Left hindlimb (tissue), 1 donor: ENCODE measurements at regions not wholly inside any gene's neighbourhood (a gene's known extent, or its start where the extent isn't known, plus 50 kb on each side); places are given as distances from the start of the nearest gene placed in this dataset.
A peak's percentile ranks its signal among the peaks of the same experiment; 100 is the strongest.

Experiments used
- DNase-seq: peaks from one replicate; pipeline ENCODE4 v3.0.0-alpha.2; 2018

DNA sequence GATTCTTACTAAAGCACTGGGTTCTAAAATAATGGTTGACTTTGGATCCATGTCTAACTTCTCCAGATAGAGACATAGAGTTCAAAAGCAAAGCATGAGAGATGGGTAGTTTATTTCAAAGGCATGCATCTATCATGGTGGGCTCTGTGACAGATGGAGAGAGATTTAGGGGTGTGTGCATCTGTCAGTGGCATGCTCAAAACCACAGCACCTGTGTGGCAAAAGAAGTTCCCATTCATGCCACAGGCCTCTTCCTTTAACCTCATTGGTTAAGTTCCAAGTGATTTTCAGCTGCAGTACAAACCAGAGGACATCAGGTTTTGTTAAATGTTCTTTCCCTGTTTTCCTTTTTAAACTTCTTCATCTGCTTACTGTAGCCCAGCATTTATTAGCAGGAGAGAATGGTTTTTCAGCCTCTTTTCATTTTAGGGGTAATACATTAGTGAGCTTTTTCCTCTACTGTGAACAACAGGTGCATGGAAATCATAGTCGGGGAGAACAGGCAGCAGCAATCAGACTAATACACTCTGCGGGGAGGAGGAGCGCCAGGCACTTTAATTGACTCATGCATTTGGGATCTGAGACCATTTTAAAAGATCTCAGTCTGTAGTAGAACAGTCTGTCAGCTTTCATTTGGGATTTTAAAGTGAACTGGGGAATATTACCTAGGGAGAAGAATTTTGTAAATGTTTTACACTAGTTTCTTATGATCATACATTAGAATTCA is 52.4 kb upstream of the UPP2 start:
- no peak for DNase-seq

GRCh38 chr2:158048327-158048726 is 53.3 kb upstream of the UPP2 start:
- DNase-seq, result no peak

DNA sequence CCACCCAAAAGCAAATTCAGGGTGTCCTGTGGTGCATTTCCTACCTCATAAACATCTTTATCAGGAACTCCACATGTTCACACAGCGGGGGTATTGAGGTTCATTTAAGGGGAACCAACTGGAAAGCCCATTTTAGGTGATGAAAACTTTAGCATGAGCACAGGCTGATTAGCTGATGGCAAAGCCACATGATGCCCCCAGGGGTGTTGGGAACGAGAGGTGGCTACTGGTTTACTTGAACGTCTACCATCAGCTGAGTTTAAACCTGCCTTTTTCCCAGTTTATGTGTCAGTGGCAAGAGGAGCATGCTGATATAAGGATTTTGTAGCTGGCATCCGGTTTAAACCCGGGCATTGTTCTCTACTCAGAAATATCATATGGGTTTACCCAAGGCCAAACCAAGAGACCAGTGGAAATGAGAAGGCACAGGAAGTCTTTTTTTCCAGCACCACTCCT is 54.5 kb upstream of the UPP2 start:
- DNase-seq, result no peak

DNA sequence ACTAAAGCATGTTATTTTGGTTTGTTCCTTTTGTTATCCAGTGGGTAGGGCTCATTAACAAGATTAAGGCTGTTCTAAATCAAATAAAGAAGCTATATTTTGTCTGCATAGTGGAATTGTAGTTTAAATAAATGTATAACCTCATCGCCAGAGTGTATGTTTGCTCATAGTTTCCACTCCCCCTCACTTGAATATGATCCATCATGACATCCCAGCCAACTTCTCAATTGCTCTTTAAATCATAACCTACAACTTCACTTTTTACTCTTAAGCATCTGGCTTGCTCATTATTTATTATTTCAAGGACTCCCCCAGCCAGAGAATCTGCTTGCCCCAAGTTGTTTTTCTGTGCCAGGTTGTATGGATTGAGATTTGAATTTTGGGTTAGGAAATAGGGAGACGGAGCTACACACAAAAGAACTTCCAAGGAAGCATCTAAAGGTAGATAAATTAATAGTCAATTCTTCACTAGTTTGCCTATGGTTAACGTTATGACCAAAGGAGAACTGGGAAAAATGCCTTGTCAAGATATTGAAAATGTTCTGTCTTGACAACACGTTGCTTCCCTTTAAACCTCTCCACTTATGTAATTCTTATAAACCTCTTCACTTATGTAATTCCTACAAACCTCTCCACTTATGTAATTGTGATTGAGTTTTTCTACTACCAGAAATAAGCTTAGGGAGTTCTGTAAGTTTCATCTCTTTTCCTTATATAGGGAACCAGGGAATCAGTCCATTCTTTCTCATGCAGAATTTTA is 55.4 kb upstream of the UPP2 start:
- no peak for DNase-seq

- no peak for DNase-seq
Observed at GRCh38 chr2:158045362-158045761, 56.3 kb upstream of the UPP2 start.

DNA sequence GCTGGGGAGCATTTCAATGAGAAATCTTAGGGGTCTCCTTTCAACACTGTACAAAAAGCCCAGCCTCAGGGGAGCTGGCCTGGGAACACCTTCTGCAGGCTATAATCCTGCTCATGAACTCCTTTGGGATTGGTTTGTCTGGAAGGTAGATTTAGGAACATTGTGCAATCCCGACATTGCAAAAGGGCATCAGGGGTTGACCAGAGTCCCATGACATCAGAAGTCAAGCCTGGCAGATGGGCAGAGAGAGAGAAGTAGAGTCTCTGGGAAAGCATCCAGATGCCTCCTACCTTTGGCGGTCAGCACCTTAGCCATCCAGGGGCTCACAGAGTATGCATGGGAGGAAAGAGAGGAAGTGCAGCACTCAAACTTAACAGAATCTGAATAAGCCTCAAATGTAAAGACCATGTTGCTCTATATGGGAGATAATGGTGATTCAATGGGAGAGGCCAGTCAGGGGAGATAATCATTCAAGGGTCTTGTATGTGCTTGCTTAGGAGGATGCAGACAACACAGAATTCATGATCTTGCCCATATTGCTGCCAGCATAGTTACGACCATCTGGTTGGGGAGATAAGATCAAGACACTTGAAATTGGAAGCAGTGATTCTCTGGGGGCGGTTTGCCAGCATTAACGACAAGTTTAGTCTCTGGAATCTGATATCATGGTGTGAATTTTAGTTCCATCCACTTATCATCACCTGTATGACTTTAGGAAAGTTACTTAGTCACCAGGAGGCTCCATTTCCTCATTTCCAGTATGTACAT is 58.3 kb upstream of the UPP2 start:
- no peak for DNase-seq

- DNase-seq, result no peak
Observed at GRCh38 chr2:158042666-158043065, 59.0 kb upstream of the UPP2 start.

DNA sequence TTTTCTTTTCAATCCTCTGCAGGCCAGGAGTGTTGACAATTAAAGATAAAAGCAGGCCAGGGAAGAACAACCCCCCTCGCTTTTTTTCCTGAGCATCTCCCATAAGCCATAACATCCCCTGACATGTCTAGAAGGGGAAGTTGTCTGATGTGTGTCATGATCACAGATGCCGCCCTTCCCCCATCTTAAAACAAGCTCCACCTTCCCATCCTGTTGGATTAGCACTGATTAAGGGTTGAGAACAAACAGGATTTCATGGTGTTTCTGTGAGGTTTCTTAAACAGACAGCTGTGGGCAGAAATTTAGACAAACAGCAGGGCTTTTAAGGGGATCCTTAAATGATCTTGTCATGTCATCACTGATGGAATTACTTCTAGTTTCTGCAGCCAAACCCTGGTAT is 59.4 kb upstream of the UPP2 start:
- DNase-seq, result no peak

- DNase-seq, result no peak
Observed at GRCh38 chr2:158041400-158041799, 60.3 kb upstream of the UPP2 start.

DNA sequence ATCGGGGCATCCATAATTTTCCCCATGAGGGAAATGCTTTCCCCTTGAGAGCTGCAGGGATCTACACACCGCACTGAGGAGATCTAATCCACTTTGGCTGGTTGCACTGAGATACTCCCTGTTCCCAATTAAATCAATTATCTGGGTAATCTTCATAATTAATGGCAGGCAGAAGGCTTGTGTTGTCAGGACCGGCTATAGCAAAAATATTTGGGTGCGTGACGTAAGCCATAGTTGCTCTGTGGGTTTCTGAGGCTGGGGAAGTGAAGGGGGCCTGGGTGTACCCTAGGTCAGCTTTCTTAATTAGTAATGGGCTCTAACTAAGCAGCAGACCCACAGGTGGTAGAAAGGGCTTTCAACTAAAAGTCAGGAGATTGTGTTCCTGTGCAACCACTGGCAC is 62.8 kb upstream of the UPP2 start:
- DNase-seq, result no peak

DNA sequence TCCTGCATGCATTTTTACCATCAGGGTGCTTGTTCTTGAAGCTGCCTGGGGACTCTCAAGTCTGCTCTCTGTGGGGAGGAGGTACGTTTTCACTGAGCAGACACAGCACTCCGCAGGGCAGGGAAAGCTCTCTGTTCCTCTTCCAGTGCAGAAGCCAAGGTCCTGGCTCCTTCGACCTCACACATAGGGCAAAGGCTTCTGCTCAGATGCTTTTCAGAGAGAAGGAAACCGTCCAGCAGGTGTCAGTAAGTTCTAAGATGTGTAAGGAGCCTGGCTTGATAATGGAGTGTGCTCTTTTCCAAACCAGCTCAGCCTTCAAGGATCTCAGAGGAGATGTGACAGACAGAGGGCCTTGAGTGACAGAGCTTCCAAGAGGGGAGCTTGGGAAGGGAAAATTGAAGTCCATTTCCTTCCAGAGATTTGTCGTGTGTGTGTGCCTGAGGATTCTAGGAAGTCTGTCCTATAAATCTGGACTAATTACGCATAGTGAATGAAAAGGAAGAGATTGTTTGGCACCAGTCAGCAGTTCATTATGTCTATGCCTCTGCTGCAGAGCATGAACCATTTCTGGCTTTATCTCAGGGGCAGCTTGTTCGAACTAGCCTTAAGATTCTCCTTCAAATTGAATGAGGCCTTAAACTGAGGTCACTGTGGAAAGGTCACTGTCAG is 67.3 kb upstream of the UPP2 start:
- no peak for DNase-seq

DNA sequence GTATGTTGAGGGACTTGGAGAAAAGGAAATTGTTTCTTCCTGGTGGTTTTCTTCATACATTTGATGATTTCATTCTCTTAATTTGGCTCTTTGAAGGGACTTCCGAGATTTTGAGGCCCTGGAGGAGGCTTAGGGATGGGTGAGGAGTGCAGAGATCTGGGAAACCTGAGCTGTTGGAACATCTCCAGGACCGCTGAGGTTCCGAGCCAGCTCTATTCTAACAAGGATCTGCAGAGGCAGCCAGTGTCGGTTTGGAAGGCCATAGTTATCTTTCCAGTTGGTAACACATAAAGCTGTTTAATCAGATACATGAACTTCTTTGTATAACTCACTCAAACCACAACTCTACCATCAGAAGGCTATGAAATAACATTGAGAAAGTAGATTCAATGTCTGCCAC is 70.3 kb upstream of the UPP2 start:
- no peak for DNase-seq

- DNase-seq, result no peak
Observed at GRCh38 chr2:158025255-158025996, 76.2 kb upstream of the UPP2 start.

DNA sequence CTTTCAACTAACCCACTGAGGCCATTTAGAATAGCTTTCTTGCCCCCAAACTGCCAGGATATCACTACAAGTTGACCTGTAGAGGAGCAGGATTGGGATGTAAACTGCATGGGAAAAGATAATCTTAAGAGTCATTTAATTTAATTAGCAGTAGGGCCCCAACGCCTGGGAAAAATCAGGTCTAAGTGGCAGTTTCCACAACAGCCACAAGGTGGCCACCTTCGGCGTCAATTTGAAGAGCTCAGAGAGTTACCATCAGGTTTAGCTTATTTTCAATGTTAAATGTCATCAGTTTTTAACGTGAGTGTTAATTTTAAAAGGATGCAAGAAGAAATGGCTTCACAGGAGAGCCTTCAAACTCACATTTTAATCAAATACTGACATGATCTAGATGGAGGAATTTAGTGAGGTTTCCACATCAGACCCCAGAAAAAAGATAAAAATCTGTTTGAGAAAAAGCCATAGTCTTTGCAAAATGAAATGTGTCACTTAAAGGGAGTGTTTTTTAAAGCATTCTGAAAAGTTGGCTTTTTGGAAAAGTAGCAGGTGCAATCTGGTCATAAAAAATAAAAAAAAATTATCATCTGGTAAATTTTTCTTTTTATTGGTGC is 77.3 kb upstream of the UPP2 start:
- no peak for DNase-seq

- no peak for DNase-seq
Observed at GRCh38 chr2:158022888-158023287, 78.8 kb upstream of the UPP2 start.

- DNase-seq, result no peak
Observed at GRCh38 chr2:158021226-158021625, 80.5 kb upstream of the UPP2 start.

DNA sequence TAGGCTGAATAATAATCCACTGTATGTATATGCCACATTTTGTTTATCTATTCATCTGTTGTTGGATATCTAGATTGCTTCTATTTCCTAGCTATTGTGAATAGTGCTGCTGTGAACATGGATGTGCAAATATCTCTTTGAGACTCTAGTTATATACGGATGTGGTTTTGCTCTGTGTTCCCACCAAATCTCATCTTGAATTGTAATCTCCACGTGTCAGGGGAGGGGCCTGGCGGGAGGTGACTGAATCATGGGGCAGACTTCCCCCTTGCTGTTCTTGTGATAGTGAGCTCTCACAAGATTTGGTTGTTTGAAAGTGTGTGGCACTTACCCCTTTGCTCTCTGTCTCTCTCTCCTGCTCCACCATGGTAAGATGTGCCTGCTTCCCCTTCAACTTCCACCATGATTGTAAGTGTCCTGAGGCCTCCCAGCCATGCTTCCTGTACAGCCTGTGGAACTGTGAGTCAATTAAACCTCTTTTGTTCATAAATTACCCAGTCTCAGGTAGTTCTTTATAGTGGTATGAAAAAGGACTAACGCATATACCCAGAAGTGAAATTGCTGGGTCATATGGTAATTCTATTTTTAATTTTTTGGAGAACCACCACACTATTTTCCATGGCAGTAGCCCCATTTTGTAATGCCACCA is 86.1 kb upstream of the UPP2 start:
- no peak for DNase-seq

DNA sequence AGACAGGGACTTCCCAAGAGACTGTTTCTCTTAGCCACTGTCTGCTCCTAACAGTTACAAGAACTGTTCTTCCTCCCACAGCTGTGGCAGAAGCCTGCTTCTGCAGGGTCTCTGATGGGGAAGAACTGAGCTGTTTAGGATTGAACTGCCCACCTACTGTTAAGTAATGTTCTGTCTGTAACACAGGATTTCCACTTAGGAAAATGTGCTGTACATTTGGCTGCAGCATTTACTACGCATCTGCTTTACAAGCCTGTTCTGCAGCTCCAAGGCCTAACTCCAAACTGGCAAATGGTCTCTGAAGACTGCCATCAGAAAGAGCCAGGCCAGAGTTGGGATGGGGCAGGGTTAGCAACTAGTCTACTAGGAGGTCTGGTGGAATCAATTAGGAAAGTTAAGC is 87.8 kb upstream of the UPP2 start:
- peak; percentile 76 for DNase-seq

- no peak for DNase-seq
Observed at GRCh38 chr2:158011055-158011771, 90.5 kb upstream of the UPP2 start.

GRCh38 chr2:158009399-158009798 is 92.3 kb upstream of the UPP2 start:
- no peak for DNase-seq
